HG03354 (cell line): ENCODE measurements at regions not wholly inside any gene's neighbourhood (a gene's known extent, or its start where the extent isn't known, plus 50 kb on each side); places are given as distances from the start of the nearest gene placed in this dataset.
"Not testable (repeated sequence)": the region's sequence is repeated elsewhere in the genome, so short reads cannot be mapped to it uniquely, and the experiment has no call there.

Experiments
- ATAC-seq: cut with Tn5 transposase; IDR thresholded peaks from one replicate; pipeline ENCODE4 v1.9.1; 2021; ENCODE audit warnings: mild to moderate bottlenecking; ENCODE audit not compliant: unreplicated experiment, poor library complexity, severe bottlenecking

DNA sequence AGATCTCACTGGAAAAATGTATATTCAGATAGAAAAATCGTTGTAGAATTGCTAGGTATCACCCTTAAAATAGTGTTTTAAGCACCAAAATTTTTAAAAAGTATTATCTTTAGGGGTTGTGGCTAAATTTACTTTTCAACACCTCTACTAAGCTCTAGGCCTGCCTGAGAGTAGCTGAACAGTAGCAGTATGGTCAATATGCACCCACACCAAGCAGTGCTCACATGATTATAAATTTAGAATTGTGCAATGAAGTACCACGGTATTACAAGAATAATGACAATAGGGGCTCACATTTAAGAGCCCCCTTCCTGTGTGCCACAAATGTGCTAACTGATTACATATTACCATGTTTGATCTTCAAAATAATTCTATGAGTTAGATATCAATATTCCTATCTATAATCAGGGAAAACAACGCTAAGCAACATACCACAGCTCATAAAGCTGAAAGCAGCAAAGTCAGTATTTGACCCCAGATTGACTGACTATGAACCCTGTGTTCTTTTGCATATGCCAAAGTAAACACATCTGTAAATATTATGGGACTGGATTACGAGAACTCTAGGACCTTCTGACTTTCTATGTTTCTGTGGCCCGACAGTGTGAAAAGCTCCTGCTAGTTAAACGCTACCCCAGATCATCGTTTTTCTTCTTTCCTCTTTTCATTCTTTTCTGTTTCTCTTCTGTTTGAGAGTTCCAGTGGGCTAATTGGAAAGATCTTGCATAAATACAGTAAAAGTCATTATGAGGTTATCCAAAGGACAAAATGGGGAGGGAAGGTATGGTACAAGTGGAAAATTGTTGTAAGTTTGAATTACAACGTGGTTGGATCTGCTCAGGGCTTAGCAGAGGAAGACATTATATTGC lies 201.1 kb upstream of the C1orf87 start:
- no peak for ATAC-seq

DNA sequence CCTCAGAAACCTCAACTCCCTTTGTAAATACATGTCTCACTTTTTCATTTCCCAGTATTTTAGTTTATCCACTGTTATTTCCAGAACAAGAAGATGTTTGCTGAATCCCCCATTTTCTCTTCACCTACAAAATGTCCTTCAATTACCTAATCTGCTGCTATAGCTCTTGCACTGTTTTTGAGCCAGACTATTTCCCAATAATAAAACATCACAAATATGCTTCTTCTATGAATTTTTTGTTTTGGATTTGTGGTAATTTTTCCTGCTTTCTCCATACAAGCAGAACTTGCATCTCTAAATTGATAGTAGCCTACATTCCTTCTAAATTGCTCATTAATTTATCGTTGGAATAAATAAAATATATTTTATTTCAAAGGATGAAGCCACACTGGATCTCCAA lies 199.6 kb upstream of the C1orf87 start:
- no peak for ATAC-seq

DNA sequence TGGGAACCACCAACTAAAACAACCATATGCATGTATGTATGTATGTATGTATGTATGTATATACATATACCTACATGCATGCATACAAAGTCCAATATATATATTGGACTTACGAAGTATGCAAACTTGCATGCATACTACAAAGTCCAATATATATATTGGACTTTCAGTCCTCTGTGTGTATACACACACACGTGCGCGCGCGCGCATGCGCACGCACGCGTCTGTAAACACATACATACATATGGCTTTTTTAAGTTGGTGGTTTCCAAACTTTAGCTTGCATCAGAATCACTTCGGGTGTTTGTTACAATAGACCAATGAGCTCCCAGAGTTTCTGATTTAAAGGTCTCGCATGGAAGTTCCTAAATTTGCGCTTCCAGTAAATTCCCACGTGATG lies 197.5 kb upstream of the C1orf87 start:
- ATAC-seq: no peak

DNA sequence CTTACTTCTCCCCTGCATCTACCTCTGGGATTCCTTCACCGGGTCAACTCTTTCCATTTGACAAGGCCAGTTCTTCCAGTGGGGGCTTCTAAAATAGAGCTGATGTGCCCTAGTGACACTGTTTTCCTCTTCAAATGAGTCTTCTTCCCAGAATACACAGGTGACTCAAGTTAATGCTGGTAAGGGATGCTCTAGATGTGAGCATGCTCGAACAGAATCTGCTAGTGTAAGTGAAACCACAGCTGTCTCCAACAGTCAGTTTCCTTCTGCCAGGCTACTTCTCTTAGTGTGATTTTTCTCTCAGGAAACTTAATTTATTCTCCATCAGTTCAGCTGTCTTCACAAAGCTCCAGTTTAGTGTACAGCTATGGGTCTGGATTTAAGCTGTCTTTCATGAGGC lies 194.9 kb upstream of the C1orf87 start:
- no peak for ATAC-seq

DNA sequence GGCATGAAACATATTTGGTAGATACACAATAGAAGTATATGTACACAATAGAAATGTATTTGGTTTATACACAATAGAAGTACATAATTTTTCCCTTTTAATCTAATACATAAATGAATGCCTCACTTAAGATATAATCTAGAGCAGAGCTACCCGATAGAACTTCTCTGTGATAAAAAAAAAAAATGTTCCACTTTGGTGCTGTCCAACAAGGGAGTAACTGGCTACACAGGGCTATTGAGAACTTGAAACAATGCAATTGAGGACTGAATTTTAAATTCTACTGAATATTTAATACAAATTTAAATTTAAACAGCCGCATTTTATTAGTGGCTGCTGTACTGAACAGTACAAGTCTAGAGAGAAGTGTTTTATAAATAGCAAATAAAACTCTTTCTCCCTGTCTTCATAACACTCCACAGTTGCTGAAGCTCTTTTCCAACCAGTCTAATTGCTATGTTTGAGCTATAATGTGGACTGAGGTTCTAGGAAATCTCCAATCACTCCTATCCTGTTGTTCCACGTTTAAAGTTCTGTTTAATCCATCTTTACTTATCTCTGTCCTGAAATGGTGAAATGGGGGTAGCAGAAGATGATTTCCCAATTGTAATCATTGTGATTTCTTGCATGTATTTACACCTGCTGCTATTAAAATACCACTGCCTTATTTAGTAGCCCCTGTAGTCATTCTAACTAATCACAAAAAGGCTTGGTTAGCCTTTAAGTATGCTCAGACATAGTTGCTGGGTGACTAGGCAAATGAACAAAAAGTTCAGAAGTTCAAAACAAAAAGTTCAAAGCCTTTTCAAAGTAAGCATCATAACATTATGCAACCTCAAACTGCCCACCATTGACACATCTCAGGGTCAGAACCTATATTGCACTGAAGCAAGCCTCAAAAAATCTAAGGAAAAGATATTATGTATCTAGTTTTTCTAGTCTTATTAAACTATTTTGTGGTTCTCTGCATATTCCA lies 192.3 kb upstream of the C1orf87 start:
- ATAC-seq: no peak

DNA sequence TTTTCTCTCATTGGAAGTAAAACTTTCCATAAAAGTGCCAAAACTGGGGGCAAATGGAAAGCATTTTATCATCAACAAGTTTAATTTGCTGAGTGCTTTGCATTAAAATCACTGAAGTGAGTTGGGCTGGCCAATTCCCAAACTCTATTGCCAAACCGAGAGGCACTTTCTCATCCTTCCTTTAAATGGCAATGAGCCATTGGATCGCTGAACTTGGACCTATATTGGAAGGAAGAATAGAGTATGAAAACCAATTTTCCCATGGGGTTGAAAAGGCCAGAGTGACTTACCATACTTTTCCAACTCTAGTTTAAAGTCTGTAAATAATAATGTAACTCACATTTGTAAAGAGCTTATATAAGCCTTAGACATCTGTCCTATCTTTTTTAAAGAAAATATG lies 189.1 kb upstream of the C1orf87 start:
- ATAC-seq: no peak

DNA sequence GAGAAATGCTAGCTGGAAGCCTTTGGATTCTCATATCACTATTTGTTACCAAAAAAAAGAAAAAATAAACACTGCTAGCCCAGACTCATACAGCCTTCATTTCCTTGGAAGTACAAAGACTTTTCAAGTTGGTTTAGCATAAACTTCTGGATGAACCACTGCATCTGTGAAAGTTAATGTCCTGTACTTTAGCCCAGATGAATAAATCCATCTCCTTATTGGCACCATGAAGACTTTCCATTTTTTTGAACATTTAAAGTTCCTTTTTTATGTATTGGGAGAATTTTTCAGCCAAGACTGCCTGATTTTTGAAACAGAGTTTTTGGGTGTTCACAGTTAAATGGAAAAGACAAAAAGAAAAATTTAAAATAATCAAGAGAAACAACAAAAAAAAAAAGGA lies 184.0 kb upstream of the C1orf87 start:
- no peak for ATAC-seq

DNA sequence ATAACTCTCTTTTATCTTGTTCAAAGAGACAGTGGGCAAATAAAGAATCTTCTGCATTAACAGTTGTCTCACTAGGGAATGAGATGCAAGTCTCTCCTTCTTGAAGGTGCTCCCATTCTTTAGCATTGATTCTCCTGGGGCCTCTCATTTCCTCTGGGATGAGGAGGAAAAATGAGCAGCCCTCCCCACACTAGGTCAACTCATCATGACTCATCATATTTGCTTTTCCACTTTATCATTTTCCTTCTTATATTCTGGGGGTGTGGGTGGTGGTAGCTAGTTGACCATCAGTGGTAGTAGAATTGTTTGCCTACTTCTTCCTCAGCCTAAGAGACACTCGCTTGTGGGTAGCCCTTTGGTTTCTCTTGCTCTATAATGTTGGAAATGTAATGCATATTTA lies 182.0 kb upstream of the C1orf87 start:
- no peak for ATAC-seq

DNA sequence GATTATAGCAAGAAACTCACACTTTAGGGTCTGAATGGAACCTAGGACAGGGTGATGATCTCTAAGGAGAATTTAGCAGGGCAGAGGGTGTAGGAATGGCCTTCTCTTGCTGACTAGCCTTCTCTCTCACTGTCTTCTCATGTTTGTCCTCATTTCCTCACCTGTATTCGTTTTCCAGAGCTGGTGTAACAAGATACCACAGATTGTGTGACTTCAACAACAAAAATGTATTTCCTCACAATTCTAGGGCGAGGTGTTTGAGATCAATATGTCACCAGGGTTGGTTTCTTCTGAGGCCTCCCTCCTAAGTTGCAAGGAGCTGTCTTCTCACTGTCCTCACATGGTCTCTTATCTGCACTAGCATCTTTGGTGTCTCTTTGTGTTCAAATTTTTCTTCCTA lies 177.9 kb upstream of the C1orf87 start:
- no peak for ATAC-seq

DNA sequence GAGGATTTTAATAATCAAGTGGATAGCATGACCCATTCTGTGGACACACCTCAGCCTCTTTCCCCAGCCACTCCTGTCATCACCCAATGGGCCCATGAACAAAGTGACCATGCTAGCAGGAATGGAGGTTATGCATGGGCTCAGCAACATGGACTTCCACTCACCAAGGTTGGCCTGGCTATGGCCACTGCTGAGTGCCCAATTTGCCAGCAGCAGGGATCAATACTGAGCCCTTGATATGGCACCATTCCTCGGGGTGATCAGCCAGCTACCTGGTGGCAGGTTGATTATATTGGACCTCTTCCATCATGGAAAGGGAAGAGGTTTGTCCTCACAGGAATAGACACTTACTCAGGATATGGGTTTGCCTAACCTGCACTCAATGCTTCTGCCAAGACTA lies 173.9 kb upstream of the C1orf87 start:
- ATAC-seq: not testable (repeated sequence)

DNA sequence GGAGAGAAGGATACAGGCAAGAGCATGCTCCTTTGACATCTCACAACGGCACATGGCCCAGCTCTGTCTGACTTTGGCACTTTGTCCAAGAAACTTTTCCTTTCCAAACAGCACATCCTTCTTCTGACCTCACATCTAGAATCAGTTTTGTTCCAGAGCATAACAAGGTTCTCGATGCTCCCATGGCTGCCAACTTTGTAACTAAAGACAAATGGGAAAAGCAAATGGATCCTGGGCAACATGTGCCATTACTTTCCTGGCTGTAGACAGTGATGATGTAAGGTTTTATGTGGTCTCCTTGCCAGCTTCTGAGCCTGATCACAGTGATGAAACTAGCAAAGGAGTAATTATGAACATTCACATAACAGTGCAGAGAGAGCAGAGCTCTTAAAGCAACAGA lies 171.8 kb upstream of the C1orf87 start:
- ATAC-seq: no peak

DNA sequence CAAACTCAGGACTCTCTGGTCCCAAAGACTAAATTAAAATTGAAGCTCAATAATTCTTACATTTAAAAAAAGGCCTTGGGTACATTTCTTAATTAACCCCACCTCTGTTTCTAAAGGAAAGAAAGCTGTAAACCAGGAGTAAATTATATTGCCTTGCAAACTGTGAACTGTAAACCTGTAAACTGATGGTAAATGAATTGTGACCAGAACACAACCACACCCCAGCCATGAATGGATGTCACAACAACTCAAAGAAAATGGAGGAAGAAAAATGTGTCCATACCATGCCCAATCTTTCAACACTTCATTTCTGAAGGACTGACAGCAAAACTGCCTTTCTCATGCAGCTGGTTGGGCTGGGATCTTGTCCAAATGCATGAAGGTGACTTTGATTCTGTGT lies 171.3 kb upstream of the C1orf87 start:
- no peak for ATAC-seq

DNA sequence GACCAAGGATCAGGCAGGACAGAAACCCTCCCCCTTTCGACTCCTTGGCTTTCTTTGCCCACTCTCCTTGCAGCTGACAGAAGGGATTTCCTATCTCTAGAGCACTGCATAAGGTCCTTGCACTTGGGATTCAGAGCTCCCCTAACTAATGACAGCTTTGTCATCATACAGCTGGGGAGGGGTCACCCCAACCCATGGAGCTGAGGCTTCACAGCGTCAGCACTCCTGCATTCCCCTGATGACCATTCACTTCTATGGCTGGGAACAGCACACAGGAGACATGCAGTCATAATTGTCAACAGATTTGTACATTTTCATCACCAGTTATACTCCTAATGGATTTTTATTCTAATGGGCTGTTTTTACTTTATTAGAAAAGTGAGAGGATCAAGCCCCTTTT lies 161.7 kb upstream of the C1orf87 start:
- no peak for ATAC-seq

DNA sequence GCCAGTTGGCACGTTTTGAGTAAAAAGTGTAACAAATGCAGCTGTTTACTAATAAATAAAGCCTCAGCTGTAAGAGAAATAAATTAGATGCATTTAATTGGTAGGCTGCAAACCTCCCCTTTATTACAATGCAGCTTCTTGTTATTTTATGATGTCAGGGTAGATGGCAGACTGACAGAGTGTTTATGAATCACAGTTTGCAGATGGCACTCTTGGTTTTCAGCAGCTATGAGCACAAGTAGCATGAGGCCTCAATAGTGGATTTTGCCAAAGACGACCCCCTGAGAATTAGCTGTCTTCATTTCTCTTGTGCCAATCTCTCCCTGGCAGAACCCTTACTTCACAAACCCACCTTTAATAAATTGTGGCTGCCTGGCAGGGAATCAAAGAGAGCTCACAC lies 161.2 kb upstream of the C1orf87 start:
- ATAC-seq: no peak

DNA sequence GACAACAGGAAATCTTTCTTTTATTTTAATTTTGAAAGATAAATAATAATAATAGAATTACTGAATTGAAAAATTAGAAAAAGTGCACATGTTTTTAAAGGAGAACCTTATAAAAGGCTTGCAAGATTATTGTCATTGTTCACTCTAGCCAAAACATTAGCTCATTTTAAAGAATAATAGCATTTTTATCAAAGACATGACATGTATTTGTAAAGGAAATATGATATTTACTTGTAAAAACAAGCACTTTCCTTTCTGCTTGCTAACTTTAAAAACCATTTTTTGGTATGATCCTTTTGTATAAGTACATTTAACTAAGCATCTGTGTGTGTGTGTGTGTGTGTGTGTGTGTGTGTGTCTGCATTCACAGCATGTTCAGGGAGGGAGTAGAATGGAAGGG lies 156.3 kb upstream of the C1orf87 start:
- ATAC-seq: no peak

DNA sequence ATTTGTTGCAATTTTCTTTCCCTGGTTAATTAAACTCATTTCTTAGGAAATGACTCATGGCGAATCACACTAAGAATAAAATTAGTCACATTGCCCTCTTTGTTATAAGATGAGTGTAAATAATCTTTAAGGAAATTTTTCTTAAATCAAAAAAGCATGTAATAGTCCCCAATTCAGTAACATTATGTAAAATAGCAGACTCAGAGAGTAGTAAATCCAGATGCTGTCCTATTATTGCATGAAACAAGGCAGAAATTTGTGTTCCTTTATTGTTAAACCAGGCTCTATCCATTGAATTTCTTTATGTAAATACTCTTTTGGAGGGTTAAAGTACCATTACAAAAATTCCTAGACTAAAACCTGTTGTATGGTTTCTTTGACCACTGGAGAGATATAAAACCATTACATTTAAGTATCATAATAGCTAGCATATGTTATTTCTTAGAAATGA lies 154.5 kb upstream of the C1orf87 start:
- no peak for ATAC-seq

DNA sequence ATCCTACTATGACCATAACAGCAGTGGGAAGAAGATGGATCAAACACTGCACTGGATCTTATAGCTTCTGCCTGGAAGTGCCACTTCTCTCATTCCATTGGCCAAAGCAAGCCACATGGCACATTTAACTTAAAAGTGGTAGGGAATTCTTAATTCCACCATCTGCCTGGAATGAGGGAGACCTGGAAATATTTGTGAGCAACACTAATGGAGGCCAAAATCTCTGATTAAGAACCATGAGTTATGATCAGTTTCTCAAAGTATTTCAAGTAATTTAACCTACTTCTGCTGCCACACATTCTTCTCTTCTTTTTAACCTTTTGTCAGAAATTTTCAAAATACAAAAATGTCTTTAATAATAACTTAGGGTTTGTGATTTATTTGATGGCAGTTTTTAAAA lies 154.0 kb upstream of the C1orf87 start:
- no peak for ATAC-seq

DNA sequence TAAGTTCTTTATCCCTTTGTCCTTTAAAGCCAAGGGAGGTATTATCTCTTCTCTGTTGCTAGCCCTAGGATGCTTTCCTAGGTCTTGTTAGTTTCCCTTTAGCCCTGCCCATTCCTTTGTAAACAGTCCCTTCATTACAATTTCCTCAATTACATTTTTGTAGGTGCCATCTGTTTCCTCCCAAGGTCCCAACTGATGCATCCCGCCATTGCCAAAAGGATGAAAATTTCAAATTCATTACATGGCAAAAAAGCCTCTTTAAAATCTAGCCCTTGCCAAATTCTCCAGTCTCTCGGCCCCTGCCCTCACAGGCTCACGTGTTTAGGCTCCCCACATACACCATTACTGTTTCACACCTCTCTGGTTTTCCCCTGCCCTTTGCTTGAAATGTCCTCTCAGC lies 151.9 kb upstream of the C1orf87 start:
- ATAC-seq: no peak

DNA sequence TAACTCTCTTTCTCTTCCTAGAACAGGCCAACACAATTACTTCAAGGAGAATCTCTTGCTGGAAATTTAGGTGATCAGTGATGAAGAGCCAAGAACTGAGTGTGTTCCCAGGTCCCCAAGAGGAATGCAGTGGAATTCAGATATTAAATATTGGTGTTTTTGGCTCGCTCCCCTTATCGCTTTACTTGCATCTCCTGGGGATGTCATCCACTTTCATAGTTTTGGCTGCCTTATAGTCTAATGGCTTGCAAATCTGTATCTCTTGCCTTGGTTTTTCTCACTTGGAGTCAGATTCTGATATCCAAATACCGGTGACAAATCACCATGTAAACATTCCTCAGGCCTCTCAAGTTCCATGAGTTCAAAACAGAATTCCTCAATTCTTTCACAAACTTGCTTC lies 151.0 kb upstream of the C1orf87 start:
- no peak for ATAC-seq

DNA sequence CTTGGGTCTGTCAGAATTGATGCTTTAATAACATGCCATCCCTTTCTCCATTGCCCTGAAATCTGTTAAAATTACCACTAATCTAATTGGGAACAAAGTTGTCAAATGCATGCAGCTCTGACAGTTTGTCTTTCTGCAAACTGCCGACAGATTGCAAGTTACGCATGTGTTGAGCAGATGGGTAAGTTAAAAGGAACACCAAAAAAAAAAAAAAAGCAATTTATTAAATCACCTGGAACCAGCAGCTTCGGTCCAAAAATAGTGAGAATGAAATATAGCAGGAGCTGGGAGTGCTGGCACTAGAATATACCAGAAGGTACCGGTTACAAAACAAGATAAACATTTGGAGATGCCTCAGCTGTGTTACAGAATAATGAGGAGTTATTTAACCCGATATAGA lies 149.6 kb upstream of the C1orf87 start:
- no peak for ATAC-seq
